ENCODE measurements at regions not wholly inside any gene's neighbourhood (a gene's known extent, or its start where the extent isn't known, plus 50 kb on each side); places are given as distances from the start of the nearest gene placed in this dataset.
"Not testable (repeated sequence)": the region's sequence is repeated elsewhere in the genome, so short reads cannot be mapped to it uniquely, and the experiment has no call there.

- no peak overlapping the region for H3K4me3 ChIP-seq (replicated peaks in 1 of 2; ENCODE audit: low read depth in 2 of 2, low read length in 2 of 2)
- TF ChIP-seq CTCF (IDR thresholded peaks at IDR 0.05; ENCODE audit: low read depth, low read length): no peak
- no peak for DNase-seq (ENCODE audit: low read depth in 2 of 2)
Observed at GRCh38 chr2:11079136-11079824, 76.0 kb upstream of the SLC66A3 start.

GRCh38 chr2:11080253-11081115 is 74.8 kb upstream of the SLC66A3 start:
- H3K4me3 ChIP-seq (replicated peaks in 1 of 2; ENCODE audit: low read depth in 2 of 2, low read length in 2 of 2): no peak overlapping the region
- no peak for TF ChIP-seq CTCF (IDR thresholded peaks at IDR 0.05; ENCODE audit: low read depth, low read length)
- DNase-seq (ENCODE audit: low read depth in 2 of 2): no peak

GRCh38 chr2:11082880-11083279 is 72.4 kb upstream of the SLC66A3 start:
- peak in 1 of 2 donors; percentile 16 for DNase-seq (ENCODE audit: low read depth in 2 of 2)
- H3K4me3 ChIP-seq (replicated peaks in 1 of 2; ENCODE audit: low read depth in 2 of 2, low read length in 2 of 2): no peak overlapping the region
- no peak for TF ChIP-seq CTCF (IDR thresholded peaks at IDR 0.05; ENCODE audit: low read depth, low read length)

- DNase-seq (ENCODE audit: low read depth in 2 of 2); H3K4me3 ChIP-seq (replicated peaks in 1 of 2; ENCODE audit: low read depth in 2 of 2, low read length in 2 of 2): not testable (repeated sequence)
Observed at GRCh38 chr2:11088821-11089220, 66.4 kb upstream of the SLC66A3 start.

- TF ChIP-seq CTCF (IDR thresholded peaks at IDR 0.05; ENCODE audit: low read depth, low read length): no peak
- DNase-seq (ENCODE audit: low read depth in 2 of 2): no peak
- no peak overlapping the region for H3K4me3 ChIP-seq (replicated peaks in 1 of 2; ENCODE audit: low read depth in 2 of 2, low read length in 2 of 2)
Observed at GRCh38 chr2:11090187-11090586, 65.1 kb upstream of the SLC66A3 start.

GRCh38 chr2:11092701-11093335 is 62.4 kb upstream of the SLC66A3 start:
- no peak for TF ChIP-seq CTCF (IDR thresholded peaks at IDR 0.05; ENCODE audit: low read depth, low read length)
- no peak for DNase-seq (ENCODE audit: low read depth in 2 of 2)
- no peak overlapping the region for H3K4me3 ChIP-seq (replicated peaks in 1 of 2; ENCODE audit: low read depth in 2 of 2, low read length in 2 of 2)

GRCh38 chr2:11093467-11093866 is 61.8 kb upstream of the SLC66A3 start:
- TF ChIP-seq CTCF (IDR thresholded peaks at IDR 0.05; ENCODE audit: low read depth, low read length): no peak
- H3K4me3 ChIP-seq (replicated peaks in 1 of 2; ENCODE audit: low read depth in 2 of 2, low read length in 2 of 2): no peak overlapping the region

More at GRCh38 chr2:11093467-11093866, 61.8 kb upstream of the SLC66A3 start:
- no peak for DNase-seq (ENCODE audit: low read depth in 2 of 2)

Measured in cardiac fibroblast (primary cell).